ENCODE measurements at regions not wholly inside any gene's neighbourhood (a gene's known extent, or its start where the extent isn't known, plus 50 kb on each side); places are given as distances from the start of the nearest gene placed in this dataset.

DNA sequence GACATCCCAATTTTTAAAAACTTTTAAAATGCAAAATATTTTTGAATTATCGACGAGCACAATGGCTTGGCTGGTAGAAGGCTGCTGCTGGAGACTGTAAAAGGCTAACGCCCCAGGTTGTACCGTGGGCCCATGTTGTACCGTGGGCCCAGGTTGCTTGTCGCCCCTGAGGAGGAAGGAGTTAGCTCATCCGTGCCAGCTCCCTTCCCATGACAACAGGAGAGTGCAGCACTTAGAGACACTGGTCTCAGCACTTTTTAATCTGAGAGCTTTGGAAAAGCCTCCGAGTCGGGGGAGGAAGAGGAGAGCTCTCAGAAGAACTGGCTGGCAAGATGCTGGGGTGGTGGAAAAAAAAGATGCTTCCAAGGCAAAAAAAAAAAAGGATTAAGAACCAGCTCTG, 50.3 kb upstream of the CACNA1A start:
- CTCF ChIA-PET (ENCODE audit: low intra/inter-chr PET ratio, low total read pairs), result no interaction called here
- no peak overlapping the region for H3K27ac ChIP-seq (ENCODE audit: extremely low read length, insufficient read depth, low read length)
- H3K9ac ChIP-seq (ENCODE audit: insufficient read depth, low read depth, low read length), result no peak overlapping the region
- intact Hi-C loops (cut with micrococcal nuclease; ENCODE audit: unreplicated experiment), result no loop called here
- no peak for ATAC-seq
- no peaks in the 10 kb centered on the region for H3K9me3 ChIP-seq (ENCODE audit: low read length)
- H3K27me3 ChIP-seq (ENCODE audit: control insufficient read depth in 1 of 2, insufficient read depth in 2 of 2, low read length in 2 of 2), result no peaks in the 10 kb centered on the region; a peak in 1 of 5 replicates
- no peak overlapping the region for H3K4me3 ChIP-seq (replicated peaks in 1 of 3; ENCODE audit: insufficient read depth in 1 of 3, low read depth in 2 of 3, low read length in 3 of 3)
- H2AFZ ChIP-seq (ENCODE audit: low read length), result no peak overlapping the region
- no peak overlapping the region for H3K4me2 ChIP-seq (ENCODE audit: low read depth, low read length)
- POLR2A ChIA-PET, result no interaction called here
- H3K36me3 ChIP-seq (replicated peaks in 1 of 2; ENCODE audit: control insufficient read depth in 1 of 2, insufficient read depth in 2 of 2, low read length in 2 of 2), result no peaks in the 10 kb centered on the region
- no peak for DNase-seq (ENCODE audit: low spot score)
- no peaks in the 10 kb centered on the region for H3K4me1 ChIP-seq (ENCODE audit: insufficient read depth, low read length)
- H4K20me1 ChIP-seq (ENCODE audit: insufficient read depth, low read length), result no peaks in the 10 kb centered on the region
- in situ Hi-C loops (cut with HindIII; ENCODE audit: extremely low pct_ligation_motif_present, low pct_unique_long_range_greater_than_20kb), result no loop called here
- no peaks in the 10 kb centered on the region for H3K79me2 ChIP-seq (ENCODE audit: insufficient read depth, low read length)
- FAIRE-seq, result no peak
- no TSS peak for BruUV-seq (replicated peaks)
- 1% methylated on average over 9 of the region's 9 CpGs for WGBS (ENCODE audit: low lambda C conversion rate)
- TF ChIP-seq IRF2 (CRISPR knock-in tag; IDR thresholded peaks at IDR 0.05), result no peak
- TF ChIP-seq, protein P1, sequence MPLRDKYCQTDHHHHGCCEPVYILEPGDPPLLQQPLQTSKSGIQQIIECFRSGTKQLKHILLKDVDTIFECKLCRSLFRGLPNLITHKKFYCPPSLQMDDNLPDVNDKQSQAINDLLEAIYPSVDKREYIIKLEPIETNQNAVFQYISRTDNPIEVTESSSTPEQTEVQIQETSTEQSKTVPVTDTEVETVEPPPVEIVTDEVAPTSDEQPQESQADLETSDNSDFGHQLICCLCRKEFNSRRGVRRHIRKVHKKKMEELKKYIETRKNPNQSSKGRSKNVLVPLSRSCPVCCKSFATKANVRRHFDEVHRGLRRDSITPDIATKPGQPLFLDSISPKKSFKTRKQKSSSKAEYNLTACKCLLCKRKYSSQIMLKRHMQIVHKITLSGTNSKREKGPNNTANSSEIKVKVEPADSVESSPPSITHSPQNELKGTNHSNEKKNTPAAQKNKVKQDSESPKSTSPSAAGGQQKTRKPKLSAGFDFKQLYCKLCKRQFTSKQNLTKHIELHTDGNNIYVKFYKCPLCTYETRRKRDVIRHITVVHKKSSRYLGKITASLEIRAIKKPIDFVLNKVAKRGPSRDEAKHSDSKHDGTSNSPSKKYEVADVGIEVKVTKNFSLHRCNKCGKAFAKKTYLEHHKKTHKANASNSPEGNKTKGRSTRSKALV (CRISPR knock-in tag; IDR thresholded peaks at IDR 0.05), result no peak
- TF ChIP-seq NCOA1 (CRISPR knock-in tag; IDR thresholded peaks at IDR 0.05), result no peak
- no peak for TF ChIP-seq RXRA (CRISPR knock-in tag; IDR thresholded peaks at IDR 0.05)
- TF ChIP-seq, protein P2, sequence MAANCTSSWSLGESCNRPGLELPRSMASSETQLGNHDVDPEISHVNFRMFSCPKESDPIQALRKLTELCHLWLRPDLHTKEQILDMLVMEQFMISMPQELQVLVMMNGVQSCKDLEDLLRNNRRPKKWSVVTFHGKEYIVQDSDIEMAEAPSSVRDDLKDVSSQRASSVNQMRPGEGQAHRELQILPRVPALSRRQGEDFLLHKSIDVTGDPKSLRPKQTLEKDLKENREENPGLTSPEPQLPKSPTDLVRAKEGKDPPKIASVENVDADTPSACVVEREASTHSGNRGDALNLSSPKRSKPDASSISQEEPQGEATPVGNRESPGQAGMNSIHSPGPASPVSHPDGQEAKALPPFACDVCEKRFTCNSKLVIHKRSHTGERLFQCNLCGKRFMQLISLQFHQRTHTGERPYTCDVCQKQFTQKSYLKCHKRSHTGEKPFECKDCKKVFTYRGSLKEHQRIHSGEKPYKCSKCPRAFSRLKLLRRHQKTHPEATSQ (CRISPR knock-in tag; IDR thresholded peaks at IDR 0.05; ENCODE audit: borderline replicate concordance), result no peak
- TF ChIP-seq RFX5 (IDR thresholded peaks at IDR 0.05; ENCODE audit: low read depth, low read length), result no peak
- TF ChIP-seq, protein P3, sequence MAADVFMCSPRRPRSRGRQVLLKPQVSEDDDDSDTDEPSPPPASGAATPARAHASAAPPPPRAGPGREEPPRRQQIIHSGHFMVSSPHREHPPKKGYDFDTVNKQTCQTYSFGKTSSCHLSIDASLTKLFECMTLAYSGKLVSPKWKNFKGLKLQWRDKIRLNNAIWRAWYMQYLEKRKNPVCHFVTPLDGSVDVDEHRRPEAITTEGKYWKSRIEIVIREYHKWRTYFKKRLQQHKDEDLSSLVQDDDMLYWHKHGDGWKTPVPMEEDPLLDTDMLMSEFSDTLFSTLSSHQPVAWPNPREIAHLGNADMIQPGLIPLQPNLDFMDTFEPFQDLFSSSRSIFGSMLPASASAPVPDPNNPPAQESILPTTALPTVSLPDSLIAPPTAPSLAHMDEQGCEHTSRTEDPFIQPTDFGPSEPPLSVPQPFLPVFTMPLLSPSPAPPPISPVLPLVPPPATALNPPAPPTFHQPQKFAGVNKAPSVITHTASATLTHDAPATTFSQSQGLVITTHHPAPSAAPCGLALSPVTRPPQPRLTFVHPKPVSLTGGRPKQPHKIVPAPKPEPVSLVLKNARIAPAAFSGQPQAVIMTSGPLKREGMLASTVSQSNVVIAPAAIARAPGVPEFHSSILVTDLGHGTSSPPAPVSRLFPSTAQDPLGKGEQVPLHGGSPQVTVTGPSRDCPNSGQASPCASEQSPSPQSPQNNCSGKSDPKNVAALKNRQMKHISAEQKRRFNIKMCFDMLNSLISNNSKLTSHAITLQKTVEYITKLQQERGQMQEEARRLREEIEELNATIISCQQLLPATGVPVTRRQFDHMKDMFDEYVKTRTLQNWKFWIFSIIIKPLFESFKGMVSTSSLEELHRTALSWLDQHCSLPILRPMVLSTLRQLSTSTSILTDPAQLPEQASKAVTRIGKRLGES (CRISPR knock-in tag; IDR thresholded peaks at IDR 0.05; ENCODE audit: borderline replicate concordance), result no peak
- TF ChIP-seq NCOR1 (IDR thresholded peaks at IDR 0.05; ENCODE audit: borderline replicate concordance, low read length), result no peak
- TF ChIP-seq ZNF382 (CRISPR knock-in tag; IDR thresholded peaks at IDR 0.05; ENCODE audit: borderline replicate concordance), result no peak
- TF ChIP-seq, protein P4, sequence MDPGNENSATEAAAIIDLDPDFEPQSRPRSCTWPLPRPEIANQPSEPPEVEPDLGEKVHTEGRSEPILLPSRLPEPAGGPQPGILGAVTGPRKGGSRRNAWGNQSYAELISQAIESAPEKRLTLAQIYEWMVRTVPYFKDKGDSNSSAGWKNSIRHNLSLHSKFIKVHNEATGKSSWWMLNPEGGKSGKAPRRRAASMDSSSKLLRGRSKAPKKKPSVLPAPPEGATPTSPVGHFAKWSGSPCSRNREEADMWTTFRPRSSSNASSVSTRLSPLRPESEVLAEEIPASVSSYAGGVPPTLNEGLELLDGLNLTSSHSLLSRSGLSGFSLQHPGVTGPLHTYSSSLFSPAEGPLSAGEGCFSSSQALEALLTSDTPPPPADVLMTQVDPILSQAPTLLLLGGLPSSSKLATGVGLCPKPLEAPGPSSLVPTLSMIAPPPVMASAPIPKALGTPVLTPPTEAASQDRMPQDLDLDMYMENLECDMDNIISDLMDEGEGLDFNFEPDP (CRISPR knock-in tag; conservative IDR thresholded peaks at IDR 0.05), result no peak
- no peak for TF ChIP-seq MTA3 (CRISPR knock-in tag; IDR thresholded peaks at IDR 0.05)
- TF ChIP-seq, protein P5, sequence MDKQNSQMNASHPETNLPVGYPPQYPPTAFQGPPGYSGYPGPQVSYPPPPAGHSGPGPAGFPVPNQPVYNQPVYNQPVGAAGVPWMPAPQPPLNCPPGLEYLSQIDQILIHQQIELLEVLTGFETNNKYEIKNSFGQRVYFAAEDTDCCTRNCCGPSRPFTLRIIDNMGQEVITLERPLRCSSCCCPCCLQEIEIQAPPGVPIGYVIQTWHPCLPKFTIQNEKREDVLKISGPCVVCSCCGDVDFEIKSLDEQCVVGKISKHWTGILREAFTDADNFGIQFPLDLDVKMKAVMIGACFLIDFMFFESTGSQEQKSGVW (CRISPR knock-in tag; IDR thresholded peaks at IDR 0.05; ENCODE audit: borderline replicate concordance), result no peak
- TF ChIP-seq ZSCAN25 (CRISPR knock-in tag; IDR thresholded peaks at IDR 0.05), result no peak
- no peak for TF ChIP-seq JUN (CRISPR knock-in tag; IDR thresholded peaks at IDR 0.05)

Data from HepG2 (cell line).